Neuronal stem cell (in vitro differentiated cells): ENCODE measurements at regions not wholly inside any gene's neighbourhood (a gene's known extent, or its start where the extent isn't known, plus 50 kb on each side); places are given as distances from the start of the nearest gene placed in this dataset.

Source experiments
- DNase-seq: peaks from one replicate; pipeline ENCODE4 v3.0.0-alpha.2; 2013; ENCODE audit warnings: low spot score
- H2AFZ ChIP-seq: one replicate; pipeline ENCODE4 v1.6.1; 2013; ENCODE audit warnings: mild to moderate bottlenecking, low read length, inconsistent platforms
- H2AK5ac ChIP-seq: 2 replicates; pipeline ENCODE4 v1.6.1; 2013; ENCODE audit warnings: low read depth, mild to moderate bottlenecking, inconsistent platforms, low read length, moderate library complexity, mixed read lengths
- H2BK120ac ChIP-seq: 2 replicates; pipeline ENCODE4 v1.6.1; 2013; ENCODE audit warnings: low read depth, mild to moderate bottlenecking, inconsistent platforms, low read length, moderate library complexity, mixed read lengths
- H2BK12ac ChIP-seq: one replicate; pipeline ENCODE4 v1.6.1; 2013; ENCODE audit warnings: low read length, inconsistent platforms
- H2BK15ac ChIP-seq: 2 replicates; pipeline ENCODE4 v1.6.1; 2013; ENCODE audit warnings: mild to moderate bottlenecking, low read length, inconsistent platforms, mixed read lengths
- H2BK5ac ChIP-seq: one replicate; pipeline ENCODE4 v1.6.1; 2013; ENCODE audit warnings: inconsistent platforms, mild to moderate bottlenecking, low read length, moderate library complexity
- H3K14ac ChIP-seq: one replicate; pipeline ENCODE4 v1.6.1; 2013; ENCODE audit warnings: low read length, inconsistent platforms
- H3K18ac ChIP-seq: 2 replicates; pipeline ENCODE4 v1.6.1; 2013; ENCODE audit warnings: low read length, inconsistent platforms
- H3K23ac ChIP-seq: 2 replicates; pipeline ENCODE4 v1.6.1; 2013; ENCODE audit warnings: low read depth, mild to moderate bottlenecking, mixed read lengths, low read length, inconsistent platforms; ENCODE audit not compliant: poor library complexity
- H3K27ac ChIP-seq: replicated peaks from 3 replicates; pipeline ENCODE4 v1.5.1; 2013; ENCODE audit warnings: low read length, inconsistent platforms
- H3K27me3 ChIP-seq, 3 experiments: 2 replicates each; pipeline ENCODE4 v1.6.1; 2013; ENCODE audit warnings: low read length in 3 of 3, mild to moderate bottlenecking in 2 of 3, inconsistent platforms in 1 of 3, low read depth in 1 of 3, mixed read lengths in 1 of 3, moderate library complexity in 1 of 3; ENCODE audit not compliant: control insufficient read depth in 3 of 3, insufficient read depth in 3 of 3
- H3K36me3 ChIP-seq, 2 donors: replicated peaks in 1 of 2; 2 replicates each; pipeline ENCODE4 v1.6.1; 2013; ENCODE audit warnings: low read length in 2 of 2; ENCODE audit not compliant: control insufficient read depth in 2 of 2, insufficient read depth in 2 of 2
- H3K4ac ChIP-seq: 2 replicates; pipeline ENCODE4 v1.6.1; 2013; ENCODE audit warnings: inconsistent platforms, mild to moderate bottlenecking, low read length, moderate library complexity
- H3K4me1 ChIP-seq, 2 donors: 1 replicate in 1 of 2; 2 replicates in 1 of 2; pipeline ENCODE4 v1.6.1; 2013; ENCODE audit warnings: low read length in 2 of 2, low read depth in 1 of 2; ENCODE audit not compliant: control insufficient read depth in 2 of 2, insufficient read depth in 1 of 2
- H3K4me2 ChIP-seq: one replicate; pipeline ENCODE4 v1.6.1; 2013; ENCODE audit warnings: mild to moderate bottlenecking, low read length, inconsistent platforms; ENCODE audit not compliant: insufficient read depth, poor library complexity, severe bottlenecking
- H3K4me3 ChIP-seq, 2 donors: 2 replicates each; pipeline ENCODE4 v1.5.1; 2013; ENCODE audit warnings: low read length in 2 of 2, mild to moderate bottlenecking in 2 of 2, inconsistent platforms in 1 of 2, moderate library complexity in 1 of 2
- H3K79me1 ChIP-seq: one replicate; pipeline ENCODE4 v1.6.1; 2013; ENCODE audit warnings: low read depth, mild to moderate bottlenecking, inconsistent platforms, low read length, moderate library complexity
- H3K9ac ChIP-seq: one replicate; pipeline ENCODE4 v1.6.1; 2013; ENCODE audit warnings: mild to moderate bottlenecking, low read depth, low read length, inconsistent platforms; ENCODE audit not compliant: poor library complexity
- H3K9me3 ChIP-seq, 2 donors: replicated peaks in 1 of 2; 2 replicates each; pipeline versions ENCODE3 to v1.6.1; 2013; ENCODE audit warnings: low read length in 2 of 2, mild to moderate bottlenecking in 2 of 2, inconsistent platforms in 1 of 2, low read depth in 1 of 2, mixed read lengths in 1 of 2, moderate library complexity in 1 of 2; ENCODE audit not compliant: control insufficient read depth in 2 of 2, insufficient read depth in 1 of 2
- H4K8ac ChIP-seq: one replicate; pipeline ENCODE4 v1.6.1; 2013; ENCODE audit warnings: low read depth, mild to moderate bottlenecking, inconsistent platforms, low read length, moderate library complexity
- H4K91ac ChIP-seq: one replicate; pipeline ENCODE4 v1.6.1; 2013; ENCODE audit warnings: low read length, low read depth, mild to moderate bottlenecking, inconsistent platforms; ENCODE audit not compliant: poor library complexity
- WGBS, 2 donors: extraction: QIAGEN DNeasy Blood & Tissue Kit; methylation state at CpG; one replicate each; pipeline ENCODE4 v1.1.7; 2013; ENCODE audit warnings: missing lambda C conversion rate in 2 of 2, mixed read lengths in 1 of 2; ENCODE audit not compliant: insufficient read length in 2 of 2, insufficient replicate concordance in 1 of 2; ENCODE audit errors: extremely low coverage in 2 of 2; 5-methylcytosine and 5-hydroxymethylcytosine counted together

- Histone ChIP-seq H3K36me3 (no peaks in the 10 kb centered on the region), H3K18ac (no peak overlapping the region), H2BK15ac (no peak overlapping the region), H2BK5ac (no peak overlapping the region), H2AFZ (no peak overlapping the region), H3K4ac (no peak overlapping the region), H3K23ac (no peak overlapping the region), H3K4me2 (no peak overlapping the region), H3K4me1 (no peaks in the 10 kb centered on the region), H3K14ac (no peak overlapping the region), H3K4me3 (no peak overlapping the region), H3K27ac (no peak overlapping the region), H3K9me3 (no peaks in the 10 kb centered on the region), H2BK120ac (no peak overlapping the region), H4K8ac (no peak overlapping the region), H3K9ac (no peak overlapping the region), H2AK5ac (no peak overlapping the region), H4K91ac (no peak overlapping the region), H3K79me1 (no peaks in the 10 kb centered on the region), H3K27me3 (no peaks in the 10 kb centered on the region), H2BK12ac (no peak overlapping the region)
- WGBS, 2 donors: no CpG with 5 or more reads among the region's 1 CpG
- no peak for DNase-seq
Measured at GRCh38 chr4:159900562-159900961, 797.7 kb downstream of the RAPGEF2 start.

GRCh38 chr4:159902648-159903047 is 799.8 kb downstream of the RAPGEF2 start:
- no CpG with 5 or more reads among the region's 1 CpG for WGBS, 2 donors
- Histone ChIP-seq H3K27me3 (no peaks in the 10 kb centered on the region), H2AK5ac (no peak overlapping the region), H3K4me2 (no peak overlapping the region), H2BK12ac (no peak overlapping the region), H3K23ac (no peak overlapping the region), H3K14ac (no peak overlapping the region), H3K79me1 (no peaks in the 10 kb centered on the region), H3K4me1 (peaks cover 0 to 4% of the 10 kb centered on the region in 2 donors), H2AFZ (no peak overlapping the region), H3K4ac (no peak overlapping the region), H2BK15ac (no peak overlapping the region), H4K91ac (no peak overlapping the region), H3K9me3 (no peaks in the 10 kb centered on the region), H4K8ac (no peak overlapping the region), H2BK120ac (no peak overlapping the region), H3K4me3 (no peak overlapping the region), H2BK5ac (no peak overlapping the region), H3K27ac (no peak overlapping the region), H3K36me3 (no peaks in the 10 kb centered on the region), H3K9ac (no peak overlapping the region), H3K18ac (no peak overlapping the region)
- DNase-seq: no peak

GRCh38 chr4:159904906-159905305 is 802.0 kb downstream of the RAPGEF2 start:
- no peak overlapping the region for H2AFZ ChIP-seq
- no peak overlapping the region for H3K14ac ChIP-seq
- no peak overlapping the region for H3K9ac ChIP-seq
- H3K4me3 ChIP-seq: no peak overlapping the region
- no peak overlapping the region for H4K91ac ChIP-seq
- no peak overlapping the region for H3K4ac ChIP-seq
- H2BK15ac ChIP-seq: no peak overlapping the region
- no peaks in the 10 kb centered on the region for H3K9me3 ChIP-seq
- H4K8ac ChIP-seq: no peak overlapping the region
- WGBS, 2 donors: no CpG with 5 or more reads among the region's 2 CpGs
- no peak overlapping the region for H3K18ac ChIP-seq
- no peaks in the 10 kb centered on the region for H3K79me1 ChIP-seq
- peaks cover 0 to 4% of the 10 kb centered on the region in 2 donors for H3K4me1 ChIP-seq
- no peaks in the 10 kb centered on the region for H3K27me3 ChIP-seq
- no peak overlapping the region for H3K23ac ChIP-seq
- no peak for DNase-seq
- H3K27ac ChIP-seq: no peak overlapping the region
- H2AK5ac ChIP-seq: no peak overlapping the region
- no peak overlapping the region for H2BK120ac ChIP-seq
- no peaks in the 10 kb centered on the region for H3K36me3 ChIP-seq
- H3K4me2 ChIP-seq: no peak overlapping the region
- H2BK5ac ChIP-seq: no peak overlapping the region
- H2BK12ac ChIP-seq: no peak overlapping the region

DNA sequence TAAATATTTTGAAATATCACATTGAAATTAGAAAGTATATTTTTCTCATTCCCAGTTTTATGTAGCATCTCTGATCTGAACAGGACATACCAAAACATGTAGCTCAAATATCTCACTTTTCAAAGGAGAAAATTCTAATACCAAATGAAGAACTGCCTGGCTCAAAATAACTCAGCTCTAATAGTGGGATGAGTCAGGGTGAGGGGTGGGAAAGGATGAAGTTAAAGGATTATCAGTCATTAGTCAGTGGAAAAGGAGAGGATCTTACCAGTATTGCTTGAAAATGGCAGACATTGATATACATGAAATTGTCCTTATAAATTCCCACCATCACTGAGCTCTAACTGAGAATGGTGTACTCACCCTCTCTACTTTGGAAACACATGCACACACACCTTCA is 803.2 kb downstream of the RAPGEF2 start:
- Histone ChIP-seq H3K9ac (no peak overlapping the region), H4K91ac (no peak overlapping the region), H2BK12ac (no peak overlapping the region), H3K9me3 (no peaks in the 10 kb centered on the region), H3K27me3 (no peaks in the 10 kb centered on the region), H3K14ac (no peak overlapping the region), H3K4me1 (peaks cover 0 to 4% of the 10 kb centered on the region in 2 donors), H2BK5ac (no peak overlapping the region), H3K18ac (no peak overlapping the region), H4K8ac (no peak overlapping the region), H3K4me2 (no peak overlapping the region), H2BK120ac (no peak overlapping the region), H2AK5ac (no peak overlapping the region), H2AFZ (no peak overlapping the region), H3K36me3 (no peaks in the 10 kb centered on the region), H3K4me3 (no peak overlapping the region), H3K4ac (no peak overlapping the region), H2BK15ac (no peak overlapping the region), H3K79me1 (no peaks in the 10 kb centered on the region), H3K23ac (no peak overlapping the region), H3K27ac (no peak overlapping the region)
- DNase-seq: no peak
